NCI-H345 treated with DMSO at 0.1 percent for 48 hours (cell line): ENCODE measurements at regions not wholly inside any gene's neighbourhood (a gene's known extent, or its start where the extent isn't known, plus 50 kb on each side); places are given as distances from the start of the nearest gene placed in this dataset.
A peak's percentile ranks its signal among the peaks of the same experiment; 100 is the strongest.

Experiments
- DNase-seq: peaks from one replicate; lab custom pipeline; 2025; ENCODE audit not compliant: unreplicated experiment; lab: John Stamatoyannopoulos, UW

DNA sequence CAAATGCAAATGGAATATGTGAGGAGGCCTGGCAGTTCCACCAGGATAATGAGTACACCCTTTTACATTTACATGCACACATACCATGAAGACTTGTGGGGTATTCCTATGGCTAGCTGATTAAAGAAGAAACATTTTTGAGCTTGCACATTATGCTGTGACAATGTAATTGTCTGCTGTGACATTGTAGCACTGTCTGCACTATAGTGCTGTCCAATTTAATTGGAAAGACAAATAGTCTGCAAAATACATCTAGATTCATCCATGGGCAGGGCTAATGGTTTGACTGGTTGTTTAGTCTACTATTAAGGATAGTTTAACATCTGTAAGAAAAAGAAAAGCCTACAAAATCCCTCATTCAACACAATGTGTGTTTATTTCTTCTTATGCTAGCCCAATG is 1005.6 kb upstream of the LRFN5 start:
- DNase-seq = no peak

DNA sequence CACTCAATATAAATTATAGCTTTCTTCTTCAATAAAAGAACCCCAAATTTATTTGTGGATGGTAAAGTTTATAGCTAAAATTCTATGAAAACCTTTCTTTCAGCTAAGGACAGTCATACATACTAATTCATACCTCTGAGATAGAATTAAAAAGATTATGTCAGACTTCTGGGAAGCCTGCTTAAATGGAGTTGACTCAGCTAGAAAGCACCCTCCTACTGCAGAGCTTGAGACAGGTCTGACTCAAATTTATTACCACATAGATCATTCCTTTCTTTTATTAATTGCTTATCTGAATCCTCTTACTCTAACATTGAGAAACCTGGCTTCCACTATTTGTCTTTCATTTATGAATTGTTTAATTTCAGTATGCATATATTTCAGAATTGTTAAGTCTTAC is 1007.0 kb upstream of the LRFN5 start:
- no peak for DNase-seq

DNA sequence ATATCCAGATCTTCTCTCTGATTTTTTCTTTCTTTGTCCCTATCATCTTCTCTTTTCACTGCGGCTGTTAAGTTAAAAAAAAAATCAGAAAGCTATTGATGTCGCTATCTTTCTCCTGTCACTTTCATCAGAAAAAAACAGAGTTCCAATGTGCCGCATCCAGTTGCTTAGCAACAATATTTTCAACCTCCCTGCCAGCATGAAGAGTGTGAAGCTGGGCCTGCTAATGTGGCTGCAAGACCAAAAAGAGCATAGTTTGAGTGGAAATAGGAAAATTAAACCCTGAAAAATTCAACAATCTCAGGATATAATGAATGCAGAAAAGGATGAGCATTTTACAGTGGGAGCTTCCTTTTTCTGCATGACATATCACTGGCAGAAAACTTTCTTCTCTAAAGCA is 1025.4 kb upstream of the LRFN5 start:
- no peak for DNase-seq

DNA sequence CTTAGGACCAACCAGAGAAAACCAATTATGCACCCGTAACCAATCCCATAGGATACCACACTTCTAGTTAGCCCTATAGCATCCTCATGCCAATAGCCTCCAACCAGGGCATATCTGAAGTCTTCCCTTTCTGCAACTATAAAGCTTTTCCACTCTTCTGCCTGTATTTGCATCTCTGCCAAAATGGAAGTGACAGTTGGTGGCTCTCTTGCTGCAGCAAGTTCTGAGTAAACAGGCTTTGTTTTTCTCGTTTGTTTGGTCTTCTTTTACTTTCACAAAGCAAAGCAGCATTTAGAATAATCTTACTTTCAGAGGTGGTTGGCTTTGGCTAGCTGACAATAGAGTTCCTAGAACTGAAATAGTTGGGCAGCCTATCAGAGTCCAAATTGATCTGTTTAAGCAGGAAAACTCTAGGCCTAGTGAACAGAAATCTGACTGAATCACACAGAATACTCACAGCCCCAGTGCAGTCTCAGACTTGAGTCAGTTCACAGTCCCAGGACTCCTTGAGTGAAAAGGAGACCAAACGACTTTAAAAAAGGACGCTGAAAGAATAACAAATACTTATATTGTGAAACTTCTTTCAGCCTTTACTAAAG is 1029.7 kb upstream of the LRFN5 start:
- peak; percentile 14 for DNase-seq

DNA sequence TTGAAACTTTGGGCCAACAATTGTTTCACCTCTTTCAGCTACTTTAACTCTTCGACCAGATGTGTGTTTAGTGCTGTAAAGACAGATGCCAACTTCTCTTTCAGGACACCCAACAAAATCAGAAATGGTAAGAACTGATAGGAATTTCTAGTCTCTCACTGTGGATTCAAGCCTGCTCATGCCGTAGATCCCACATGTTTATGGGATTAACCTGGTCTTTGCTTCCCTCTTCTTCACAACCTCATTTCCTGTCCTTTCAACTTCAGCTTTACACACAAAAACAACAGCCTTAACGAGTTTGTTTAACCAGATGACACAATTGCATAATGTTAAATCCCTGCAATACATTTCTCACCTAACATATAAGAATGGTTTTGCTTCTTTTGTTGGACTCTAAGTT is 1031.9 kb upstream of the LRFN5 start:
- DNase-seq = no peak

DNA sequence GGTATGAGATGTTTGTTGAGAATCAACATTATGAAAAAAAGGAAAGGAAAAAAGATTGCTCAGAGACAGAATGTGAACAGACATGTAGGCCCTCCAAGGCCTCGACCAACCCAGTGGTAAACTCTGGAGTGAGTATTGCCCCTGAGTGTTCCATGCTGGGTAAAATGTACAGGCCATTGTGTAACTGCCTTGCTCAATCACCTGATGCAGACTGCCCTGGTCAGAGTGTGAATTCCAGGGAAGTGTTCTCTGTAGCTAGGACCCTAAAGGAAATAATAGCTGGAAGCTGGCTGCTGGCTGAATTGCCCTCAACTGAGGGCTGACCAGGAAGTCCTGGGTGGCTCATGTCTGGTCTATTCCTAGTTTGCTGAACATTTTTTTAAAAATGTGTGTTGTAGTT is 1081.4 kb upstream of the LRFN5 start:
- DNase-seq = no peak

DNA sequence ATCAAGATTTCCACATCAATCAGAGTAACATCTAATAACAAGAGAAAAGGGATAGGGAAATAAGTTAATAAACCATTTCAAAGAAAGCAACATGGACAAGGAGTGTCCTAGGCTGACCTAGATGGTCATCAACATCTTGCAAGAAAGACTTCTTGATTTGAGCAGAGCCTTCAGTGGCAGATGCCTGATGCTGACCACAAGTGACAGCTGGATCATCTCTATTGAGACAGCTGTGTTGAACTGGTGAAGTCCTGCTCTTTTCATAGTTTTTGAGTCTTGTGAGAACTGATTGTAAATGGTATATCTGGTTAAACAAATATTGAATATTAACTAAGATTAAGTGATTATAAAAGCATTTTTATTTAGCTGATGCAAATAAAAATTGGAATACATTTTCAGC is 1083.6 kb upstream of the LRFN5 start:
- no peak for DNase-seq

DNA sequence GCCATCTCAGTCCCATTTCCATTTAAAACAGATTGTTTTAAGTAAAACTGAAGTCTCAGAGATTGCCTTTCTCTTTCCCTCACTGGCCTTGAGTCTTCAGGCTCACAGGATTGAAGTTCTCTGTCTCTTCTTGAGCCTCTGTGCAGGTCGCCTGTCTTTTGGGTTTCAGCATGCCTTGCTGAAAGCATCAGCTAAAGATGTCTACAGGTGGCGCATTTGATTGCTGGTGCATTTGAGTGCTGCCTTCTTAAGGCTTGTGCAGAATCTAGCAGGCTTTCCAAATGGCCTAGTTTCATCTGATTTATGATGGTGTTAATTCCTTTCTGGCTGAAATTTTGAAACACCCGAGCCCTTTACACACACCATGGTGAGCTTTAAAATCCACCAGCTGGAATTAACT is 1062.2 kb upstream of the FBXO33 start:
- no peak for DNase-seq

DNA sequence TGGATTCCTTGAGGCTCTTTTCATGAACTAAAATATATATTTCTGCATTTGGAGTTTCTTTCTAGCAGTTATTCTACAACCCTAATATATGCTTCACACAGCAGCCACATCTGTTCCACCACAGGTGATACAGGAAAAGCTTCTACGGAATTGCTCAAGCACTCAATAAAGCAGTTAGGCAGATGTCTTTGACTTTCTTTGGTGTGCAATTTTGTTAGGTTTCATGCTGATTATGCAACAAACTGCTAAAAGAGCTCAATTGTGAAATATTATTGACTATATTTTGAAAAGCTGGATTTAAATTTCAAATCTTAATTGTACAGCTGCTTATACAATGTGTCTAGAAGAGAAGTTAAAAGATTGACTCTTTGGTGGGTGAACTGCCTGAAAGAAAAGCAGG is 1055.6 kb upstream of the FBXO33 start:
- no peak for DNase-seq

DNA sequence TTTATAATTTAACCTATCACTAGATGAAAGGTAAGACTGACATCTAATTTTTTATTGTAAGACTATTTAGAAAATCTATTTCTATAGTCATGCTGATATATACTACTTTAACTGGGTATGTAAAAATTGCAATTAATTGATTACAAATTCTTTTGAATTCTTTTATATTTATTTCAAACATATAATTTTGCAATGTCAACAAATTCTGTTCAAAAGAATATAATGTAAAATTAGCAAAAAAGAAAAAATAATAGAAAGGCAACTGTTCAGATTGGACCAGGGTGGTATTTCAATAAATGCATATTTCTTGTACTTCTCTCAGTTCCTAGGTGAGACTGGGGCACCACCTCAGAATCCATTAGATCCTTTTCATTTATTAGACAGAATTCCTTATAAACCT is 1053.5 kb upstream of the FBXO33 start:
- no peak for DNase-seq

DNA sequence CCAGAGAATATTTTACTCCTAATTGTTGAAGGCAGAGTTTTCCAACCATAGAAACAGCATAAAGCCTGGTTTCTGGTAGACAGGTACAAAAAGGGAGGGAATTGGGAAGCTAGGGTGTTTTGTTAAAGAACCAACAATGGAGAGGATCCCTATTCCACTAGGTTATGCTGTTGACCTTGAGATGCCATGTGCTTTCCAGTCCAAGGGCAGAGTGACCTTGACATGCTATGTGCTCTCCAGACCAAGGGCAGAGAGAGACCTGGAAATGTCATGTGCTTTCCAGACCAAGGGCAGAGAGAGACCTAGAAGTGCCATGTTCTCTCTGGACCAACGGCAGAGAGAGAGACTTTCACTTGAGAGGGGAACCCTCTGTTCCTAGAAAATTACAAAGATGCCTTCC is 1043.8 kb upstream of the FBXO33 start:
- DNase-seq = no peak

DNA sequence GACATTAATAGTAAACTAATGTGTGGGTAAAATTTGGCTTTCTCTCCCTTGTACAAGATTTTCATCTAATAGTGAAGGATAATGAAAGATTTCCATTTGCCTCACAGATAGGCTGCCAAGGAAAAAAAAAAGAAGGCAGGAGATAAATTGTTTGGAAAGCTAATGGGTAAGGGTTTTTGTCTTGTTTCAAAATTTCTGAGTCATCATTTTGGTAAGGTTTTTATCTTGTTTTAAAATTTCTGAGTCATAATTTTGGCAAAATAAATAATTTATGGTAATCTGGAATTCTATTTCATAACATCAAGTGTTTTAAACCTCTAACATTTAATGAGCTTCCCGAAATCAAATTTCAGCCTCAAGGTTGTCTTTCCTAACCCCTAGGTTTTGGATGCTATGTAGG is 1035.7 kb upstream of the FBXO33 start:
- no peak for DNase-seq

DNA sequence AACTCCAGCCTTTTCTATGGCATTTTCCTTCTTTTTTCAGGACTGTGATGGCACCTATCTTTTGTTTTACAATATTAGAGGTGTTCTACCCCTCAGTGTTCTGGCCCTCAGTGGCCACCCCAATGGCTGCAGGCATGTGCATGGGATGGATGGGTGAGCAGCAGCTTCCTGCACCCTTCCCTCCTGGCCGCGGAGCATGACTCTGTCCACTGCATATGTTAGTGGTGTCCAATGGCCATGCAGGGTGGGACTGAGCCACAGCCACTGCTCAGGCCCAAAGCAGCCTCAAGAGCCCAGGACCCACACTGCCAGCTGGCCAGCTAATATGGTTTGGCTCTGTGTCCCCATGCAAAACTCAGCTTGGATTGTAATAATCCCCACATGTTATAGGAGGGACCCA is 1032.3 kb upstream of the FBXO33 start:
- DNase-seq = no peak

DNA sequence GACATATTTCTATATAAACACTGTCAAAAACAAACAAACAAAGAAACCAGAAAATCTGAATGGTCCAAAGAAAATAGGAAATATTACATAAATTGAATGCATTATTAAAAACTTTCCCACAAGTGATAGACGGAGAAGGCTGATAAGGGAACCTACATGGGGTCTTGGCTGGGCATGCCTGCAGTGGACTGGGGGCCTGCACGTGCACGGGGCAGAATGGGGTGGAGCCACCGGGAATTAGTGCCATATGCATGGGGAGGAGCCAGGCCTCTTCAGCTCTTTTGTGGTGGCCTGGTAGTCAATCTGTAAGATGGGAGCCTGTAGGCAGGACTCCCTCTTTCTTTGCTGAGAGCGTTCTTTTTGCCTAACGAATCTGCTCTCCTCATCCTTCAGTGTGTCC is 1031.7 kb upstream of the FBXO33 start:
- DNase-seq = no peak

DNA sequence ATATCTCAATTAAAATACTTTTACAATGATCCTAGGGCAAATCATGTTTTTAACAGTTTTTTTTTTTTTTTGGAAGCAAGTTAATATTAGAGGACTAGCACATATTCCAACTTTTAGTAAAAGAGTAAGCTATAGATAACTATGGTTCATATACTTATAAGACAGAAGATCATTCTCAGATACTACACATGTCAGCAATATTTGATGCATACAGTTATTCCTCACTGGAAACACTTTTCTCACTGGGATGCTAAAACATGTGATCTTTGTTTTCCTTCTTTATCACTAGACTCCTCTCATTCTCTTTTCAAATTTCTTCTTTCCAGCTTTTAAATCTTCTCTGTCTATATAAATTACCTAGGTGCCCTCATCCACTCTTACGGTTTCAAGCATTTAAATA is 1020.4 kb upstream of the FBXO33 start:
- no peak for DNase-seq

DNA sequence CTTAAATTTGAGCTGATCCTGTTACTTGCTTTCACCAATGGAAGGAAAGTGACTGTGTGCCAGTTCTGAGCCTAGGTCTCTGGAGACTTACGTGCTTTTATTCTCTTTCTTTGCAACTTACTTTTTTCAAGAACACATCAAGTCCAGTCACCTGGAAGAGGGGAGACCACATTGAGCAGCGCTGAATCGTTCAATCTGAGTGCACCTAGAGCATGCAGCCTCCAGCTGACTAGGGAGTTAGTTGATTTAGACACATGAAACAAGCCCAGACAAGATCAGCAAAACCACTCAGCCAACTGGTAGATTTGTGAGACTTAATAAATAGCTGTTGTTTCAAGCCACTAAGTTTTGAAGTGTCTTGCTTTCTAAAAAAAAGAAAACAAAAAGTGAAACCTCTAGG is 1014.8 kb upstream of the FBXO33 start:
- DNase-seq = peak; percentile 4

DNA sequence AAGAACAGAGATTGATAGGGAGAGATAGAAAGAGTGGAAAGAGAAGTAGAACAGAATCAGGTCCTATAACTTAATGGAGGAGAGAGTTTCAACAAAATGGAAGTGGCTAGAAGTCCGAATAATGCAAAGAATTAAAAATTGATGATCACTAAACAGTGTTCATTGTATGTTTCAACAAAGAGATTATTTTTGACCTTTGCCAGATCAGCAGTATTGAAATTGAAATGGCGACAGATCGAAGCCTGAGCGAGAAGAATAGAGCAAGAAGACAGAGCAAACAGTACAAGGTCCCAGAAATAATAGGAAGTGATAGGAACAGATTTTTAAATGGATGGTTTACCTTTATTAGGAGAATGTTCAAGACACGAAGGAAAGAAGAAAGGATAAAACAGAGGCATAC is 1012.8 kb upstream of the FBXO33 start:
- no peak for DNase-seq

DNA sequence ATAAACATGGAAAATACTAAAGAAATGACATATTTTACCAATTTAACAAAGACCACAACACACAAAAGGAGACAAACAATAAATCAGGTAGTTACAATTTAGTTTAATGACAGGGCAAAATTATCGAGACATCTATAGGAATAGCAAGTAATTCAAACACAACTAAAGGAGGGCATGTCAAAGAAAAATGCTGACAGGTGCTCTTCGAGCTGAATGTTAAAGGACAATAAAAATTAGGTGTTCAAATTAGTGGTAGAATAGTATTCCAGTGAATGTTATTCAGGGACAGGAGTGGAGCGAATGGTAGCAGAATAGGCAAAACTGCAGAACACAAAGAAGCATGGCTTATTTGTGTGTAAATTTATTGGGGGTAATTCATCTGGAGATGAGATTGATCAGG is 1004.3 kb upstream of the FBXO33 start:
- DNase-seq = no peak

DNA sequence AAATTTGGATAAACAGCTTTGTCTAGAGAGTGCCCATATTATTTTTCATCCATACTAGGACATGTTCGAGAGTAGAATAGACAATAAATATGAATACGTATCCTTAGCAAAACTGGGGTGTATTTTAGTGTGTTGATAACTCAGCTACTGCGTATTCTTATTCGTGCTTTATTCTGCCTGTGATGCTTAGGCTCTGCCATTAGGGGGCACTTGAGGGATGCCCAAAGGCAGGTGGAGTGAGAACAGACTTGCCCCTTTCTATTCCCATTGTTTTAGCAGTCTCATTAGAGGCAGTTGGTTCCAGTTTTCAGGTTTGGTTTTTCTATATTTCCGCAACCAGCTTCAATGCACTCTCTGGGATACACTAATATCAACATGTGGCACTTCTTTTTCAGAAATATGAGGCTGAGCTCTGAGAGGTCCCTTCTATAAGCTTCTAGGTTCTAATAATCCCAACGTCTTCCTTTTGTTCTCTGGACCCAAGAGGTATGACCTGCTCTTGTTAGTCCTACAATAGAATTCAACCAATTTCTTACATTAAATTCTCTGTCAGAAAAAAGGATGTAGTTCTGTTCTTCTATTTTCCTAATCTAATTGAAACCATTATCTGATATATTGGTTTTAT is 985.7 kb upstream of the FBXO33 start:
- no peak for DNase-seq

DNA sequence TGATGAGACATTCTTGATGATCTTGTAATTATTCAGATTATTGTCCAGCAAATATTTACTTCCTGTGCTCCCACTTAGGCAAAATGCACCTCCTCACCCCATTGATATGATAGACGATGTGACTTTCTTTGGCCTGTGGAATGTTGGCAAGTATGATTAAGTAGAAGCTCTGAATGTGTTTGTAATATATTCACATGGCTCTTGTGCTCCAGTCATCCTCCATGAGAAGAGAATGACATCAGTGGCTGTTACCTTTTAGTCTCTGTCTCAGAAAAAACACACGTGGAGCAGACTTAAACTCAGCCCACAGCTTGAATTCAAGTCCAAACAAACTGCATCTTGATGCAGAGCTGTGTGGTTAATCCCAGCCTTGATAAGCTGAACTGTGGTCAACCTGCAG is 984.3 kb upstream of the FBXO33 start:
- DNase-seq = no peak

DNA sequence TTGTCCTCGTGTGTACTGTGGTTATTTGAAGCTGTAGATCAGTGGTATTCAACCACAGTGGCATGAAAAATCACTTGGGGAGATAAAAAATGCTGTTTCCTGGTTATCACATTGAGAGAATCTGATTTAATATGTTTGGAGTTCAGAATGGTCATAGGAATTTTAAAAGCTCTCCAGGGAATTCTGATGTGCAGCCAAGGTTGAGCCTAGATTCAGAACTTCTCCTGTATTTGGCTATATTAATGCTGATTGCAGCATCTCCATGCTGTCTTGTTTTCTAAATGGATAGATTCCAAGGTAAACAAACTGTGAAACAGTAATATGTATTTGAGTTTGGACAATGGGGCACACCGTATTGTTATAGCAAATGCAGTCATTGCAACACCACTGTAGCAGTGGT is 982.2 kb upstream of the FBXO33 start:
- peak; percentile 36 for DNase-seq

DNA sequence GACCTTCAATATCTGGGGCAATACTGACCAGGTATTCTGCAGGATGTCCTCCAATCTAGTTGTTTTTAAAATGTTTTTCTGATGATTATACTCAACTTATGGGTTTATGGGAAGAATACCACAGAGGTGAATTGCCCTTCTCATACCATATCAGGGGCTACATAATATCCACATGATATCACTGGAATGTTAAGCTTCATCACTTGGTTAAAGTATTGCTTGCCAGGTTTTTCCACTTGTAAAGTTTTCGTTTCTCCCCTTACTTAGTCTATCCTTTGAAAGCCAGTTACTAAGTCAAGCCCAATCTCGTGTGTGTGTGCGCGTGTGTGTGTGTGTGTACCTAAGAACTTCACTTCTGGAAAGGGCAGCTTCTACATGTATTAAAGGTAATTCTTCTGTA is 980.9 kb upstream of the FBXO33 start:
- no peak for DNase-seq

DNA sequence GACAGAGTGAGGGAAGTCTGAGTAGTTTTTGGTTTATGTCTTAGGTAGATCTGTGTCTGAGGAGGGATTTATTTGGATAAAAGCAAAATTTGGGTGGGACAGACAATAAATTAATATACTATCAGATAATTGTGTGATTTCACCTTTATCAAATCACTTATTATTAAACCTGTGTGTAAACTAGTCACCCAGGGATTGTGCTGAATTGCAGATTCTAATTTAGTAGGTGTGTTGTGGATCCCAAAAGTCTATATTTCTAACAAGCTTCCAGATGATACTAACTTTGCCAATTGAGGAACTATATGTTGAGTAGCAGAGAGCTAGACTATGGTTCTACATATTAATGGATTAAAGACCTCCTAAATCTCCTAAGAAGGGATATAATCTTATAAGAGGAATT is 978.5 kb upstream of the FBXO33 start:
- DNase-seq = no peak
